ENCODE measurements at regions not wholly inside any gene's neighbourhood (a gene's known extent, or its start where the extent isn't known, plus 50 kb on each side); places are given as distances from the start of the nearest gene placed in this dataset.
A peak's percentile ranks its signal among the peaks of the same experiment; 100 is the strongest.

DNA sequence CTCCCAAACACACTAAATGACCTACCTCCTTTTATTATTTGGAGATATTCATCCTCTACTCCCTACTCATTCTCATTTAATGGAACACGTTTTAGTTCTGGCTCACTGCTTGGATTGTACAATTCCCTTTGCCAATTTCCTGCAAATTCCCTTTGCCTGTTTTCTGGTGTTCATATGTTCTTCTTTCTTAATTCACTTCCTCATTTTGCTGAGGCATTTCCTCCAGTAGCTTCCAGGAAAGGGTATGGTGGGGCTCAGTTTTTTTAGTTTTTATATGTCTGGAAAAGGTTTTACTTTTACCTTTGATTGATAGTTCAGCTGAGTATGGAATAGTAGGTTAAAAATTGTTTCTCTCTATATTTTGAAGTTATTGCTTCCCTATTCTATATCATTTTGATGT is 143.6 kb upstream of the GOLIM4 start:
- DNase-seq (ENCODE audit: low spot score) = no peak

DNA sequence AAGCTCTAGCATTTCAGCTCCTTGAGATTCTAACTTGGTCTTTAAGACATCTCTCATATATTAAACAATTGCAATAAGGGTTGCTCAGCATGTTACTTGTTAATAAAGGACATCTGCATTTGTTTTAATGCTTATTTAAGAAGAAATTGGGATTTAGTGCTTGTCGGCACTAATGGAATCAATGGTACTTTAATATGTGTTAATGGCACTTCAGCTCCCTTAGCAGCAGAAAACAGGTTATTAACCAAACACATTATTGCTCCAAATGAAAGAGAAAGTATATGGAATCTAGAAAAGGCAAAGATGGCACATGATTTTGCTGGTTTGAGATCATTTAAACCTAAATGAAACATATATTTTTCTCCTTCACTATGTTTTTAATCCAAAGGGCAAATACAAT is 137.3 kb upstream of the GOLIM4 start:
- no peak for DNase-seq (ENCODE audit: low spot score)

DNA sequence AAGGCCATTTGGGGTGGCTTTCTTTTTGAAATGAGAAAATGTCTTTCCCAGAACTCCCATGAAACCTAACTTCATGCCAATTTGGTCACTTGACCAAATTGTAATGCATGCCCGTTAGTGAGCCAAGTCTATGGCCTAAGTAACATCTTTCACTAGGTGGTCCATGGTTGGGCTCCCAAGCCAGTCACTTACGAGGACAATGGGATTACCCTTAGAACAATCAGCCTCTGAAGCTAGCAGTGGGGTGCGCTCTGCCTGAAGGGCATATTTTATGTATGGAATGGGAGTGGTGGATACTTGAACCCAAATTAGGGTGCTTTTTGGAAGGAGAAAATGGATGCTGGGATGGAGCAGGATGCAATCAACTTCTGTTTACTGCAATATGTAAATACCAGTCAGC is 127.4 kb upstream of the GOLIM4 start:
- no peak for DNase-seq (ENCODE audit: low spot score)

DNA sequence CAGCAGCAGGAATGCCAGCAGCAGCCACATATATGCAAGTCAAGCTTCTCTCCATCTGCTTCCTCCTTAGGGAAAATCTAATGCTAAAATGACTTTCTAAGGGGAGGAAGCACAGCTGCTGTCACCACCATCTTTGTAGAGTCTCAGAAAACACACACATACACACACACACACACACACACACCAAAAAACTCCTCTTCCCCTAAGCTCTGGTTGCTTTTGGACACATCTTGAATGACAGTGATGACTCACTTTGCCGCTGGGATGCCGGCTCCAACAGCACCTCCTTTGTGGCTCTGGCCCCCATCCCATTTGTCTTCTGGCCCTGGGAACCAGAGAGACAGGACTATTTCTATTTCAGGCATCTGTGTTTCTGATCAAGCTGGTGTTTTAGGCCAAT is 124.8 kb upstream of the GOLIM4 start:
- DNase-seq (ENCODE audit: low spot score) = peak; percentile 39

DNA sequence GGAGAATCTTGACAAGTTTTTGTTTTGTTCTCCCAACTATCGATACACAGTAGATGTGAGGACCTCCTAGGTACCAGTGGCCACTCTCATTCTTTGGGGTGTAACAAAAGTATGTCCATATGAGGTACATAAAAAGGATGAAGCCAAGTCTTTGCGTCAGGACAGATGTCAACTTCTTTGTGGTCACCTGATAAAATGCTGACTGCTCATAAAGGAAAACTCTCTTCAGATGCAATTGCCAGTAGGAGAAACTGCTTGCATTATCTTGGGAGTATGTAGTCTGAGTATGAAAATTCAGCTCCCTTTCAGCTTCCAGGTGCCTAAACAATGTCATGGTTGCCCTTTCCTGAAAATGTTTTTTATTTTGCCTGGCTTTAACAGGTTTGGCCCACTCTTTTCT is 123.8 kb upstream of the GOLIM4 start:
- no peak for DNase-seq (ENCODE audit: low spot score)

DNA sequence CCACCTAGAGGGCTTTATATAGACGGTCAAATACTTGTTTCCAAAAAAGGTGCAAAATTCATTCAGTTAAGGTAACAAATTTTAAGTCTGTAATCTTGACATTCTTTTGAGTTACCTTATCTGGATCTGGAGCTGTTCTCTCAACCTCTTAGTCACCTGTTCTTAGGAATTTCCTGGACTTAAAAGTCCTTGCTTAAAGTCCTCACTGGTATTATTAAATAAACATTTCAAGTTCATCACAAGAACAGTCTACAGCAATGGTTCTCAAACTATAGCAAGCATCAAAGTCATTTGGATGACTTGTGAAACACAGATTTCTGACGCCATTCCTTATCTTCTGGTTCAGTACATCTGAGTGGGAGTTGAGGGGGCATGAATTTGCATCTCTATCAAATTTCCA is 122.9 kb upstream of the GOLIM4 start:
- no peak for DNase-seq (ENCODE audit: low spot score)

DNA sequence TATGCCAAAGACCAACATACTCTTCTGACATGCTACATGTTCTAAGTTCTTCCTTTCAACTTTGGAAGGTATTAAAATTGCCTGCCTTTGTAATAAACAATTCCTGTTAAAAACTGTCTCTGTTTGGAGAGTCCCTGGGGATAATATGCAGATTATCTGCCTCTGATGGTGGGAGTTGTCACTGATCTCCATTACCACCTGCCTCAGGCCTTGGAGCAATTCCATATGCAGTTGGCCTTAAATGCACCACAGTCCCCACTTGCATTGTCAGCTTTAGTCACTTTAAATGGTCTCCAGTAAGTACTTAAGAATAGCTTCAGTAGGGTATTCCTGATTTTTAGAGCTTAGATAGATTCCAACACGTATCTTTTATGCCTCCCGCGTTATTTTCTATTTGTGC is 121.1 kb upstream of the GOLIM4 start:
- DNase-seq (ENCODE audit: low spot score) = peak; percentile 65

DNA sequence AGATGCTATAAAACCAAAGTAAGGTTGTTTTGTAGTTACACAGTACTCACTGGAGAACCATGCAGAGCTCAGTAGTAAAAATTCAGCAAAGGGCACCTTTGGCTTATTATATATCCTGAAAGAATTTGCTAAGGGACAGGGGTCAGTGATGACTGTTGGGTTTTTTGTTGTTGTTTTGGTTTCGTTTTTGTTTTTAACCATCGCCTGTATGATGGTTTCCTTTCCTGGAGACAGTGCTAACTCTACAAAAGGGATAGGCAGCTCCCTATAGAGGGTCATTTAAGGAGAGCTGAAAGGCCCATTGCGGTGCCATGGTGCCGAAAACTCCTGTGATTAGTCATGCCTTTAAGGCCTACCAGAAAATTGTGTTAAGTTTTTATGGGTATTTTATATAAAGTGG is 118.2 kb upstream of the GOLIM4 start:
- no peak for DNase-seq (ENCODE audit: low spot score)

DNA sequence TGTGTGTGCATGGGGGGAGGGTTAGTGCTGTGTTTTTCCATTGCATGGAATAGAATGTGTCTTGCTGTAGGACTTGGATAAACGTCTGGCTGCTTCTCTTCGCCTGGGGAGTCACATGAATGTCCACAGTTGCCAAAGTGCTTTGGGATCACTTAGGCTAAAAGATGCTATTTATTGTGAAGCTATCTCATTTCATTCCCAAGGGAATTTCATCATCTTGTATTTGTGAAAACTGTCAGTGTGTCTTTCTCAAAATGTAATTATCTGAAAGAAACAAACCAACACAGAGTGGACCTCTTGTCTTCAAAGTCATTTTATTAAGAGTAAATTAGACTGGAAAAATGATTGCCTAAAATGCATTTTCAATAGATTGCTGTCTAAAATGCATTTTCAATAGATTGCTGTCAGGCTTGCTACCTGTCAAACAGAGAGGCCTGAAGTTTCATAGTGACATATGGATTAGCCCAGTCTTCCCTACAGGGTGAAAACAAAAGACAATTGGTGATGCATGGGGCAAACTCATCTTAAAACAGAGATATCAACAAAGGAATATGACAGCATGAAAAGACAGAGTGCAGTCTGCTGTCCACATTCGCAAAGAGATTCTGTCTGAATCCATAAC is 117.1 kb upstream of the GOLIM4 start:
- DNase-seq (ENCODE audit: low spot score) = no peak

DNA sequence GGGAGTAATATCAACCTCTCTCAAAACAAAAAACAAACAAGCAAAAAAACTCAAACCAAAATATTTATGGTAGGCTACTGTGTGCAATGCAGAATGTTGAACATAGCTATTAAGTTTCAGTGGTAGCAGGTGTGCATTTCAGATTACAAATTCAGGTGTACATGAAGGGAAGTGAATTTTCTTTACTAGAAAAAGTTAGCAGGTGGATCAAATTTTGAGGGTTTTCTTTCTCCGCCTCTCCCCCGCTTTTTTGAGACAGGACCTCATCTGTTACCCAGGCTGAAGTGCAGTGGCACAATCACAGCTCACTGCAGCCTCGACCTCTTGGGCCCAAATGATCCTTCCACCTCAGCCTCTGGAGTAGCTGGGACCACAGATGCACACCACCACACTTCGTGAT is 109.7 kb upstream of the GOLIM4 start:
- no peak for DNase-seq (ENCODE audit: low spot score)

DNA sequence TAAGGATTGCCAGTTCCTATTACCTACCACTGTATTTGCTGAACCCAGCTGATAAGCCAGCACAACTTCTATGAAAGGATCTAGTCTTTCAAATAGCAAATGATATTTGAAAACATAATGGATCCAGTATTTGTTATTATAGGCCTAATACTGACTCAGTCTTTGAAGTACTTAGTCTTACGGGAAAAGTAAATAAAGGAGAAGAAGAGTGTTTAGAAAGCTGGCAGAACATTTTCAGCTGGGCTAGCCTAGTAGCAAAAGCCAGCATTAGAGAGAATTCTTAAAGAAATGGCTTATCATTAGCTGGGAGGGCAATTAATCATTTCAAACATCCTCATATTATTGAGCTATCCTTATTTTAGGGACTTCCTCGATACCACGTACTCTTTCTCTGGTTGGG is 101.4 kb upstream of the GOLIM4 start:
- no peak for DNase-seq (ENCODE audit: low spot score)

DNA sequence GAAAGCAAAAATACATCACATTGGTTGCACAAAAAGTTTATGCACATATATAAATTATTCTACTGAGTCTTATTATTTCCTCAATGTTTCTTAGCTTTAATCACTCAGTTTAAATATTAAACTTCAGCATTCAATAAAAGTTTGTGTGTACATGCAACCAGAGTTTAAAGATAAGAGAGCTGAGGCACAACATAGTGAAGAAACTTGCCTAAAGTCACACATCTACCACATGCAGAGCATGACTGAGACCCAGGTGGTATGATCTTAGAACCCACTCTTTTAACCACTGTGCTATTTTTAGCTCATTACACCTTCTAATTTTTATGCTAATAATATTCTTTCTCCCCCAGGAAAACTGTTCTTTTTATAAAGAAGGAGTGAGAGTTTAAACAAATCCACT is 96.1 kb upstream of the GOLIM4 start:
- no peak for DNase-seq (ENCODE audit: low spot score)

DNA sequence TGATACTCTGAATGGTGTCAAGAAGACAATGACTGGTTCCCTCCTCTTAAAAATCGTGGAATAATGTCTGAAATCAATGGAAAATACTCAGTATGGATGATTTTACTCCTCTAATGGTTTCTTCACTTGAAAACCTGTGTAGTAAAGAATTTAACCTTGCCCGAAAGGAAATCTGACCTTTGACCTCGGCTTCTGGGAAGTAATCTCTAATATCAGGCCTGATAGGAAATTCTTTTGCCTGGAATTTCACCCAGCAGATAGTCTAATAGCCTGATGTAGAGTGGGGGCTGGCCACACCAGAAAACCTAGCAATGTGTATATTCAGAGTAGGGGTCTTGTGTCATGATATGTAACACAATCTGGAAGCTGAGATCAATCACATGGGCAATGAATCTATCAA is 91.5 kb upstream of the GOLIM4 start:
- DNase-seq (ENCODE audit: low spot score) = no peak

DNA sequence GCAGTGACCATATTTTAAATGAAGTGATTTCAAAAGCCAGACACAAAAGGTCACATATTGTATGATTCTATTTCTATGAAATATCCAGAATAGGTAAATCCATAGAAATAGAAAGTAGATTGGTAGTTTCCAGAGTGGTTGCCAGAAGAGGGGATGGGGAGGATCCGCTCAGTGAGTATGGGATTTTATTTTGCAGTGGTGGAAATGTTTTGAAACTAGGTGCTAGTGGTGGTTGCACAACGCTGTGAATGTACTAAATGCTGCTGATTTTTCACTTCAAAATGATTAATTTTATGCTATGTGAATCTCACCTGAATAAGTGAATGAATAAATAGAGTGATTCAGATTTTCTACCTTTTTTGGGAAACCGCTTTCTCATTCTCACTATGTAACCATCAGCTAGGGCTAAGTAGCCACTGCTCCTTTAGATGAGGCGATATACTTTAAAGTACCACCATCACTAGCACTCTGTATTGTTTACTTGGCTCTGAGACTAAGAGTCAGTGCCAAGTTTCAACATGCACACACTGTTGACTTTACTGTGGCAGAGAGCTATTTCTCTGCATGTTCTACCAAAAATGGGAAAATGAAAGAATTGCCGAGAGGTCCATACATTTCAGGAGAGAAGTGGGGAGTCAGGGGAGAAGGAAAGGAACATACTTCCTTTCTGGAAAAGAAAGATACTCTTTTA is 90.7 kb upstream of the GOLIM4 start:
- no peak for DNase-seq (ENCODE audit: low spot score)

DNA sequence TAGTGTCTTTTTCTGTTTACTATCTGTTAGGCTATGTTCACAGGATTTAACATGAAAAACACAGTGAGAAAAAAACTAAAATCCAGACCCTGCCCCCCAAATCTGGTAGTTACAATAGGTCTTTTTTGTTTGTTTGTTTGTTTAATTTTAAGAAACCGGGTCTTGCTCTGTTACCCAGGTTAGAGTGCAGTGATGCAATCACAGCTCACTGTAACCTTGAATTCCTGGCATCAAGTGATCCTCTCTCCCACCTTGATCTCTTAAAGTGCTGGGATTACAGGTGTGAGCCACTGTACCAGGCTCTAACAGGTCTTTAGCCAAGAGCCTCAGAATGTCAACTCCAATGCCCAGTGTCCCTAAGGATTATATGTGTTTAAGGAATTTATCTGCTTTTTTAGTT is 88.0 kb upstream of the GOLIM4 start:
- DNase-seq (ENCODE audit: low spot score) = no peak

DNA sequence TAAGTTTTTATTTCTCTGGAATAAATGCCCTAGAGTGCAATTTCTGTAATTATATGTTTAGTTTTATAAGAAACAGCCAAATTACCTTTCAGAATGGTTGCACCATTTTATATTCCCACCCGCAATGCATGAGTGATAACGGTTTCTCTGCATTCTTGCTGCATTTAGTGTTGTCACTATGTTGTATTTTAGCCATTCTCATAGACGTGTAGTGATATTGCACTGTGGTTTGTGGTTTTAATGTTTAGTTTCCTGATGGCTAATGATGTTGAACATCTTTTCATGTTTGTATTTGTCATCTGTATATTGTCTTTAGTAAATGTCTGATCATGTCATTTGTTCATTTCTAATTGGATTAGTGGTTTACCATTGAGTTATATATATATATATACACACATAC is 73.0 kb upstream of the GOLIM4 start:
- no peak for DNase-seq (ENCODE audit: low spot score)

DNA sequence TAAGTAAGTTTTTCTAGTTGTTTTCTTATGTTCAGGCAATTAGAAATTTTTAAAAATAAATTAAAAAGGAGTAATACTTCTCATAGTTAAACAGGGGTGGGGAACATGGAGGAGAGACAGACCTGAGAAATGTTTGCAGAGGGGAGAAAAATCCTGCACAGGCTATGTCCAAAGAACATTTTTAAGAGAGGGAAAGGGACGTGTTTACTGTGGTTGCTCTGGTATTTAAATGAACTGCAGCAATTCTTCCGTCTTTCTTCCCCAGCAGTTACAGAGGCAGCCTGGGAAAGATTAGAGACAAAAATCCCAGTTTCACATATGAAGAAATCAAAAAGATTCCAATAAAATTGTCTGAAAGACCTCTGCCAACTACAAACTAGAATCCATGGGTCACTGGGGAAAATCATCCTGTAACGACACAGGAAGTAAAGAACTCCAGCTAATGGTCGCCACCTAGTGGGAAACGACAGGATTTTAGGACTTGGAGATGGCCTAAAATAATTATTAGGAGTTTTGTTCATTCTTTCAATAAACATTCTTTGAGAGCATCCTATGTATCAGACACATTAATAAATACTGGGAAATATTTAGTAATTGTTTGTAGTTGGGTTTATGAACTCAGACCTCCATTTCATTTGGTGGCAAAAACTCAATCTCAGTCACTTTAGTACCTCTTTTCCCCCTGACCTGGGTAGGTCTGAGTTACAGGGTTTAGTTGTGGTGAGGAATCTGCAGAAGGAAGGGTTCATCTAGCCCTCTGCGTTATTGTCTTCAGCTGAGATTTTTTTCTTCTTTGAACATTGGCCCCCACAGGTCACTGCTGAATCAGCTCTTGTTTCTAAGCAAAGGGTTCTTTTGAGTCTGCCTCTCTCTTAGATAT is 69.9 kb upstream of the GOLIM4 start:
- DNase-seq (ENCODE audit: low spot score) = peak; percentile 65

DNA sequence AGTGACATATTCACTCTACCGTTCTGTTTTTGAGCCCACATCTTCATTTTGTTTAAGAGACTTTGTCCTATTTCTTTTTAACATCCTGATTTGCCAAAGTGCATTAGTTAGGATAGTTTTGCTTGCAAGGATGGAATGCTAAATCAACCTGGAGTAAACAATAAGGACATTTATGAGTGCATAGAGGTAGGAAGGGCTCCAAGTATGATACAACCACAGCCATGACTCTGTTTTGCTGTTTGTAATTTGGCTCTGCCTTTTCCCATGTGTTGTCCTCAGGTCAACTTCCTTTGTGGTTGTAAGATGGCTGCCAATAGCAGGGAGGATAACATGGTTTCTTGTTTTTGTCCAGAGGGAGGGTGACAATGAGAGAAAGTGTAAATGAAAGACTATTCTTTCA is 66.4 kb upstream of the GOLIM4 start:
- DNase-seq (ENCODE audit: low spot score) = no peak

DNA sequence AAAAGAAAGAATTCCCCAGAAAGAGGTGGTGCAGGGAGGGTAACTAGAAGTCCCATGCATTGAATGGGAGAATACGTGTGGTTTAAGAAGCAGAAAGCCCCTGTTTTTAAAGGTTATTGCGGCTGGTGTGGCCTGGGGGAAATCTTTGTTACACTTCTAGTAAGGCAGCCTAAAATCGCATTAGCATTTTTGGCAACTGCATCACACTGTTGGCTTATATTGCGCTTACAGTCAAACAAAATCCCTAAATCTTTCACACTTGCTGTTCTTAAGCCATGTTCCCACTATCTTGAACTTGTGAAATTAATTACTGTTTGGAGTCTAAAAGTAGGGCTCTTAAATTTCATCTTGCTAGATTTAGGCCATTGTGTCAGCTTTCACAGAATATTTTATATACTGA is 66.0 kb upstream of the GOLIM4 start:
- peak; percentile 42 for DNase-seq (ENCODE audit: low spot score)

DNA sequence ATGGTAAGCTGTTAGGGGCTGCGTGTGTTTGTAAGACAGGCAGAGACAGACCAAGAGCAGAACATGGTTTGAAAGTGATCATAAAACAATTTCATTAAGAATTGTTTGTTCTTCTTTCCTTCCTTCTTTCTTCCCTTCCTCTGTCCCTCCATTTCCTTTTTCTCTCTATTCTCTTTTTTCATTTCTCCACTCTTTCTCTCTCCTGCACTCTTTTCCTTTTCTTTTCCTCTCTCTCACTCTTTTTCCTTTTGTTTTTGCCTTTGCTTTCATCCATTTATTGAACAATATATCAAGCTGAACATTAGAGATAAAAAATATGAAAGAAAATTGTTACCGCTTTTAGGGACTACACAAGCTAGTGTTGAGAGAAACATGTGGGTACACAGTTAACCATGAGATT is 62.2 kb upstream of the GOLIM4 start:
- DNase-seq (ENCODE audit: low spot score) = no peak

DNA sequence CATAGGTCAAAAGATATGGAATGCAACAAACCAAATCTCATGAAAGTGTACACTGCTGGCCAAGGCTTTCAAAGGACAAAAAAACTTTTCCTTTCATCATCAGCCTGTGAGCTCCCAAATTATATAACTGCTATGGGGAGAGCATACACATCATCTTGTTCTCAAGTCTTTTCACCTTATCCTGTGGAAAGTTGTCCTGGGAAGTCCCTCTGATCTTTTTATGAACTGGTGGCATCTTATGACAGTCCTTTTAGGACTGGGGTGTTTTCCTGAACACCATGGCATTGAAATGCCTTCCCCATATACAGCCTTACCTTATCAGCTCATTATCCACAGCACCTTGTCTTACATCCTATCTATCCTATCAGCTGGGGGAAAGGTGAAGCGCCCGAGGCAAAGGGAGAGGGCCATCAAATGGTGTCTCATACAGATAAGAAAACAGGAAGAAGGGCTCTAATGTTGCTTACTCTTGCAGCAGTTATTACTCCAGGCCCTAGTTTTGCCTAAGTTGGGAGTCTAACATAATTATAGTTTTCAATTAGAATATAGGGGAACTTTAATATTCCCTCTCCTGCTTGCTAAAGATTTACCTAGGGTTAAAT is 61.5 kb upstream of the GOLIM4 start:
- no peak for DNase-seq (ENCODE audit: low spot score)

DNA sequence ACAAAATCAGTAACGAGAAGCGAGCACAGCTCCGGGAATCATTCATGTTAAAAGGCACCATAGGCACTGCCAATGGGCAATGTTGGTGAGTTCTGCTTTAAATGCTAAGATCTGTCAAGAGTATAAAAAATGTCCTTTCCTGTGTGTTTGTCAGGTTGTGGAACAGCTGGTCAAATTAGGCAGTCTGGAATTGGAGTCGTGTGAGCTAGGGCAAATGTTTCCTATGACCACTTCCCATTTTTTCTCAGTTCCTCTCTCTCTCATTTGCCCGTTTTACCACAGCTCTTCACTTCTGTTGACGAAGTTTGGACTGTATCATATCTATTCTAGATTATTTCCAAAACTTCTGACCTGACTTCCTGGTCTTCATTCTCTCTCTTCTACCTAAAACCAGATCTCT is 60.8 kb upstream of the GOLIM4 start:
- DNase-seq (ENCODE audit: low spot score) = no peak

DNA sequence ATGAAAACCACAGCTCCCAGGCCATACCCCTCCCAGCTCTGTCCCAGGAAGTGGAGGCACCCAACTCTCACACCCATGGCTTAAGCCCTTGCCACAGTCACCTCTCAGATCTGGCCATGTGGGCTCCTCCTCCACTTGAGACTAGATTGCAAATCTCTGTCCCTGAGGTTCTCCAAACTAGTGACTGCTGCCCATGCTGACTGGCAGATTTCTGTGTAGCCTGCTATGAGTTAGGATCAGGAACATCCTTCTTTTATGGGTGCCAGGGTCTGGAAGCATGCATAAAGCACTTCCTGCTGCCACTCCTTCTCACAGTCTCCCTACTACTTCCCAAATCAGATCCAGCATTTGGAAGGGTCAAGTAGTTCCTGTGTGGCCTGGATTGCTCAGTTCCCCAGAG is 59.6 kb upstream of the GOLIM4 start:
- no peak for DNase-seq (ENCODE audit: low spot score)
